ENCODE measurements at regions not wholly inside any gene's neighbourhood (a gene's known extent, or its start where the extent isn't known, plus 50 kb on each side); places are given as distances from the start of the nearest gene placed in this dataset.
"Not testable (repeated sequence)": the region's sequence is repeated elsewhere in the genome, so short reads cannot be mapped to it uniquely, and the experiment has no call there.

DNA sequence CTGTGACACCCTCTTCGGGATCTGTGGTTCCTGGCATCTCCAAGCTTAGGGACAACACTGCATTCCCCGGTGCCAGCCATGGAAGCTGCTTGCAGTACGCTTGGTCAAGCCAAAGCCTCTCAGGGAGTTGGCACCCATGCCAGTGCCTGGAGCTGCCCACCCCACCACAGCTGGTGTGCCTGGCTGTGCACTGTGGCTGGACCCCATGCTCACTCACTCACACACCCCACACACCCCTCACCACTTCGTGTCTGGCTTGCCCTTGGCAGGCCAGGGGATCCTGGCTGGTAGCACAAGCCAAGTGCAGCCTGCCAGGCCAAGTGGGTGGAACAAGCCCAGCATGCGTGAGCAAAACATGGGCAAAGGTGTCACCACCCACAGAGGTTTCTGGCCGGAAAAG is 324.5 kb upstream of the PTGER4 start:
- TF ChIP-seq, protein P1, sequence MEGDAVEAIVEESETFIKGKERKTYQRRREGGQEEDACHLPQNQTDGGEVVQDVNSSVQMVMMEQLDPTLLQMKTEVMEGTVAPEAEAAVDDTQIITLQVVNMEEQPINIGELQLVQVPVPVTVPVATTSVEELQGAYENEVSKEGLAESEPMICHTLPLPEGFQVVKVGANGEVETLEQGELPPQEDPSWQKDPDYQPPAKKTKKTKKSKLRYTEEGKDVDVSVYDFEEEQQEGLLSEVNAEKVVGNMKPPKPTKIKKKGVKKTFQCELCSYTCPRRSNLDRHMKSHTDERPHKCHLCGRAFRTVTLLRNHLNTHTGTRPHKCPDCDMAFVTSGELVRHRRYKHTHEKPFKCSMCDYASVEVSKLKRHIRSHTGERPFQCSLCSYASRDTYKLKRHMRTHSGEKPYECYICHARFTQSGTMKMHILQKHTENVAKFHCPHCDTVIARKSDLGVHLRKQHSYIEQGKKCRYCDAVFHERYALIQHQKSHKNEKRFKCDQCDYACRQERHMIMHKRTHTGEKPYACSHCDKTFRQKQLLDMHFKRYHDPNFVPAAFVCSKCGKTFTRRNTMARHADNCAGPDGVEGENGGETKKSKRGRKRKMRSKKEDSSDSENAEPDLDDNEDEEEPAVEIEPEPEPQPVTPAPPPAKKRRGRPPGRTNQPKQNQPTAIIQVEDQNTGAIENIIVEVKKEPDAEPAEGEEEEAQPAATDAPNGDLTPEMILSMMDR (conservative IDR thresholded peaks at IDR 0.05; ENCODE audit: low read depth) = no peak
- POLR2A ChIA-PET (ENCODE audit: low non-redundant PET) = no interaction called here
- H3K27ac ChIP-seq = no peak overlapping the region
- no peak for DNase-seq (ENCODE audit: low spot score)
- CTCF ChIA-PET = no interaction called here

GRCh38 chr5:40354171-40354570 is 325.5 kb upstream of the PTGER4 start:
- POLR2A ChIA-PET (ENCODE audit: low non-redundant PET) = no interaction called here
- no peak overlapping the region for H3K27ac ChIP-seq
- CTCF ChIA-PET = no interaction called here
- DNase-seq (ENCODE audit: low spot score) = no peak
- TF ChIP-seq, protein P1 (conservative IDR thresholded peaks at IDR 0.05; ENCODE audit: low read depth) = no peak

DNA sequence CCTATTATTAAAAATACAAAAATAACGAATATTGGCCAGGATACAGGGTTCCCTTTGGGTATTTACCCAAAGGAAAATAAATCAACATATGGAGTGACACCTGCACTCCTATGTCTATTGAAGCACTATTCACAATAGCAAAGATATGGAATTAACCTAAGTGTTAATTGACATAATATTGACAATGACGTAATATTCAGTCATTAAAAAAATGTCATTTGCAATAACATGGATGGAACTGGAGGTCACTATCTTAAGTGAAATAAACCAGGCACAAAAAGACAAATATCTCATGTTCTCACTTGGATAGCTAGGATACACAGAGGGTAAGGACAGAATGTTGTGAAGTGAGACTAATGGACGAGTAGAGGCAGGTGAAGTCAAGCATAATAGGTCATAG is 326.3 kb upstream of the PTGER4 start:
- POLR2A ChIA-PET (ENCODE audit: low non-redundant PET) = no interaction called here
- TF ChIP-seq, protein P1 (conservative IDR thresholded peaks at IDR 0.05; ENCODE audit: low read depth) = no peak
- CTCF ChIA-PET = no interaction called here
- no peak for DNase-seq (ENCODE audit: low spot score)
- no peak overlapping the region for H3K27ac ChIP-seq

DNA sequence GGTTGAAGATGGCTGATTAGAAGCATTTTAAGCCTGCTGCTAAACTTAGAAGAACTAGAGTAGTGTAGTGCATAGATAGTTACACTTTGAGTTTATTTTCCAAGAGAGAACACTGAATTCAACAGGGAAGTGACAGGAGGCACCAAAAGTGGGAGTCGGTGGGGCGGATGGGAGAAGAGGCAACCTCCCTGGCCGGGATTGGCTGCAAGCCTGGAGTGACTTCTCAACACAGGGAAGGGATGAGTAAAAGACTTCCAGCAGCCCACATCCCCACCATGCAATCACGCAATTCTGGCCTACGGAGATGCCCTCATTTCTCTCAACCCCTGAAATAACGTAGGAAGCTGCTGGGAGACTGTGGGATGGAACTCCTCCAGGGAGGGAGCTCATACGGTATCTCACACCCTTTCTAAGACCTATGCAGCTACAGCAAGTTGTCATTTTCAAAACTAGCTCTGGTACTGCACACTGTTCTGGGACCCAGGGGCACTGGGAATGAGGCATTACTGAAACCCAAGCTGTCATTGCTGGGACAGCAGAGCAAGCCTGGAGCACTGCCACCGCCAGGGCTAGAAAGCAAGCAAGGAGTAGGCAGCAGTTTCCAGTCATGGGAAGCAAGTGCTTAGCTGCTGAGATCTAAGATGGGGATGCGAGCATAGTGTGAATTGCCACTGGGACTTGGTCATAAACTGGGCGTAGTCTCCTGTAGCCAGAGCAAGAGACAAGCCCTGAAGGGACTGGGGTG is 331.6 kb upstream of the PTGER4 start:
- ChIA-PET POLR2A (ENCODE audit: low non-redundant PET) (no interaction called here), CTCF (interaction anchor here (0.6 to 1.1 kb wide), 3 partner anchors 82 to 410 kb away, joined by 3 read pairs; no protein-coding TSS in a partner anchor)
- no peak for DNase-seq (ENCODE audit: low spot score)
- TF ChIP-seq, protein P1 (conservative IDR thresholded peaks at IDR 0.05; ENCODE audit: low read depth) = no peak
- no peak overlapping the region for H3K27ac ChIP-seq

DNA sequence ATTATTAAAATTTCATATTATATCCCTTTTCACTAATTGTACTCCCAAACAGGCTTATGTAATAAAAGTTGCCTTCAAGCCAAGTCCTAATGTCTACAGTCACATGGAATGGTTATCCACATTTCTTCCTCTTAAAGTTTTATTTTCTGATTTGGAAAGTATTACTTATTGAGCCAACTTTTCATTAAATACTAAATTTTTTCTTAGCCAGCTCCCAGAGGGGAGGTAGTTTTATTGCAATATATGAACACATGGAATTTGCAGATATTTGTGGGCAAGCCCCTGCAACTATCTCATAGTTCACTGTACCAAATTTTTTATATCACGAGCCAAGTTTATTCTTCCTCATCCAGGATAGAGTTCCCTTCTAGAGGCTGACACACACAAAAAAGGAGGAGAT is 332.8 kb upstream of the PTGER4 start:
- POLR2A ChIA-PET (ENCODE audit: low non-redundant PET) = no interaction called here
- no peak for DNase-seq (ENCODE audit: low spot score)
- TF ChIP-seq, protein P1 (conservative IDR thresholded peaks at IDR 0.05; ENCODE audit: low read depth) = no peak
- no peak overlapping the region for H3K27ac ChIP-seq
- CTCF ChIA-PET = no interaction called here

DNA sequence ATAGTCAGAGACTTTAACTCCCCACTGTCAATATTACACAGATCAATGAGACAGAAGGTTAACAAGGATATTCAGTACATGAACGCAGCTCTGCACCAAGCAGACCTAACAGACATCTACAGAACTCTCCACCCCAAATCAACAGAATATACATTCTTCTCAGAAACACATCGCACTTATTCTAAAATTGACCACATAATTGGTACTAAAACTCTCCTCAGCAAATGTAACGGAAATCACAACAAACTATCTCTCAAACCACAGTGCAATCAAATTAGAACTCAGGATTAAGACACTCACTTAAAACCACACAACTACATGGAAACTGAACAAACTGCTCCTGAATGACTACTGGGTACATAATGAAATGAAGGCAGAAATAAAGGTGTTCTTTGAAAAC is 341.3 kb upstream of the PTGER4 start:
- H3K27ac ChIP-seq; CTCF ChIA-PET; POLR2A ChIA-PET (ENCODE audit: low non-redundant PET); DNase-seq (ENCODE audit: low spot score): not testable (repeated sequence)

GRCh38 chr5:40334242-40334635 is 345.5 kb upstream of the PTGER4 start:
- H3K27ac ChIP-seq = no peak overlapping the region
- TF ChIP-seq, protein P1 (conservative IDR thresholded peaks at IDR 0.05; ENCODE audit: low read depth) = no peak
- POLR2A ChIA-PET (ENCODE audit: low non-redundant PET) = no interaction called here
- no peak for DNase-seq (ENCODE audit: low spot score)
- CTCF ChIA-PET = no interaction called here
